ENCODE measurements at regions not wholly inside any gene's neighbourhood (a gene's known extent, or its start where the extent isn't known, plus 50 kb on each side); places are given as distances from the start of the nearest gene placed in this dataset.

DNA sequence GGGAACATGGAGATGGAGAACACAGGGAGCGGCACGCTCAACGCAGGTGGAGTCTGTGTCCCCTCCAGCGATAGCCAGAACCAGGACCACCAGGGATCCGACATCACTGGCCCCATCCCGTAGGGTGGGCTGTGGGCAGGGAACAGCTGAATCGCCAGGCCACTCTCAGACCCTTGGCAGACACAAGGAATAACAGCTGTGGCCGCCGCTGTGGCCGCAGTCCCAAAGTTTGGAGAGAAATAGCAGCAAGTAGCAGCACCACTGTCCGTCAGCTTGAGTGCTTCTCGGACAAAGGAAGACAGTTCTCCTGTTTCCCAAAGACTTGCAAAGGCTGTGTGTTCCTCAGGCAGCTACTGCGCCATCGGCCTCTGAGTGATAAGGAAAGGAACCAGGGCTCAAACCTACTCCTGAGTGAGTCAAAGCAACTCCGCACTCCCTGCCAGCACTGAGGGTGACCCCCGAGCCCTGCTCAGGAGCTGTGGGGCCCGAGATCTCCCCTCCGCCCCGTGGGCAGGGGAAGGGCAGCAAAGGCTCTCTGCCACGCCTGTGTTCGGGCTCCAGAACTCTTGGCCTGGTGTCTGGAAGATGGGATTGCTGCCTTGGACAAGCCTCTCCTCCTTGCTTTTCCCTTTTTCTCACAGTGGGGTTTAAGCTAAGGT lies 82.3 kb upstream of the FAM20C start:
- TF ChIP-seq, protein P1, sequence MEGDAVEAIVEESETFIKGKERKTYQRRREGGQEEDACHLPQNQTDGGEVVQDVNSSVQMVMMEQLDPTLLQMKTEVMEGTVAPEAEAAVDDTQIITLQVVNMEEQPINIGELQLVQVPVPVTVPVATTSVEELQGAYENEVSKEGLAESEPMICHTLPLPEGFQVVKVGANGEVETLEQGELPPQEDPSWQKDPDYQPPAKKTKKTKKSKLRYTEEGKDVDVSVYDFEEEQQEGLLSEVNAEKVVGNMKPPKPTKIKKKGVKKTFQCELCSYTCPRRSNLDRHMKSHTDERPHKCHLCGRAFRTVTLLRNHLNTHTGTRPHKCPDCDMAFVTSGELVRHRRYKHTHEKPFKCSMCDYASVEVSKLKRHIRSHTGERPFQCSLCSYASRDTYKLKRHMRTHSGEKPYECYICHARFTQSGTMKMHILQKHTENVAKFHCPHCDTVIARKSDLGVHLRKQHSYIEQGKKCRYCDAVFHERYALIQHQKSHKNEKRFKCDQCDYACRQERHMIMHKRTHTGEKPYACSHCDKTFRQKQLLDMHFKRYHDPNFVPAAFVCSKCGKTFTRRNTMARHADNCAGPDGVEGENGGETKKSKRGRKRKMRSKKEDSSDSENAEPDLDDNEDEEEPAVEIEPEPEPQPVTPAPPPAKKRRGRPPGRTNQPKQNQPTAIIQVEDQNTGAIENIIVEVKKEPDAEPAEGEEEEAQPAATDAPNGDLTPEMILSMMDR (IDR thresholded peaks at IDR 0.05; ENCODE audit: insufficient read depth, low read depth, low read length) = no peak
- TF ChIP-seq EZH2 (IDR thresholded peaks at IDR 0.05; ENCODE audit: insufficient read depth, low read length) = no peak
